ENCODE measurements at regions not wholly inside any gene's neighbourhood (a gene's known extent, or its start where the extent isn't known, plus 50 kb on each side); places are given as distances from the start of the nearest gene placed in this dataset.
"Not testable (repeated sequence)": the region's sequence is repeated elsewhere in the genome, so short reads cannot be mapped to it uniquely, and the experiment has no call there.

- H3K4me2 ChIP-seq (ENCODE audit: insufficient read depth, low read length); DNase-seq (ENCODE audit: extremely low read depth in 1 of 4, low spot score in 3 of 4); H3K79me2 ChIP-seq (ENCODE audit: control insufficient read depth, insufficient read depth, low read length); FAIRE-seq; H3K9ac ChIP-seq (ENCODE audit: insufficient read depth in 1 of 2, low read depth in 2 of 2, low read length in 2 of 2); intact Hi-C loops (cut with micrococcal nuclease); ATAC-seq; POLR2A ChIA-PET; H4K20me1 ChIP-seq (replicated peaks; ENCODE audit: control insufficient read depth, insufficient read depth, low read length); H3K9me1 ChIP-seq (ENCODE audit: control insufficient read depth, insufficient read depth, low read length); H3K27ac ChIP-seq (ENCODE audit: extremely low read depth, low read depth, low read length); BruUV-seq (replicated peaks); H3K27me3 ChIP-seq (ENCODE audit: control insufficient read depth in 2 of 2, insufficient read depth in 2 of 2, low read length in 2 of 2); CTCF ChIA-PET (ENCODE audit: low intra/inter-chr PET ratio); H2AFZ ChIP-seq (ENCODE audit: low read depth, low read length); H3K4me1 ChIP-seq (replicated peaks in 1 of 2; ENCODE audit: control insufficient read depth in 2 of 2, insufficient read depth in 2 of 2, low read length in 2 of 2); in situ Hi-C loops (cut with MboI); H3K4me3 ChIP-seq; H3K36me3 ChIP-seq (ENCODE audit: control insufficient read depth, insufficient read depth, low read length); H3K9me3 ChIP-seq (replicated peaks; ENCODE audit: control insufficient read depth, insufficient read depth, low read depth, low read length): not testable (repeated sequence)
- TF ChIP-seq NFYB (IDR thresholded peaks at IDR 0.05; ENCODE audit: extremely low read depth, insufficient read length) = peak; percentile 44
- WGBS (ENCODE audit: insufficient coverage, low coverage, missing lambda C conversion rate) = 0% methylated on average over 10 of the region's 10 CpGs
These were observed 592.3 kb upstream of the C16orf82 start for GRCh38 chr16:26474405-26474804.

GRCh38 chr16:26475596-26475995 is 591.1 kb upstream of the C16orf82 start:
- no peak for FAIRE-seq
- no peak overlapping the region for H3K4me3 ChIP-seq
- no peaks in the 10 kb centered on the region for H3K9me1 ChIP-seq (ENCODE audit: control insufficient read depth, insufficient read depth, low read length)
- WGBS (ENCODE audit: insufficient coverage, low coverage, missing lambda C conversion rate) = 0% methylated on average over 2 of the region's 2 CpGs
- H3K9ac ChIP-seq (ENCODE audit: insufficient read depth in 1 of 2, low read depth in 2 of 2, low read length in 2 of 2) = no peak overlapping the region
- no peaks in the 10 kb centered on the region for H3K27me3 ChIP-seq (ENCODE audit: control insufficient read depth in 2 of 2, insufficient read depth in 2 of 2, low read length in 2 of 2)
- TF ChIP-seq HNRNPL (IDR thresholded peaks at IDR 0.05; ENCODE audit: low read depth, low read length) (no peak), MYNN (IDR thresholded peaks at IDR 0.05) (no peak), MYNN (CRISPR knock-in tag; IDR thresholded peaks at IDR 0.05) (no peak), ZNF639 (CRISPR knock-in tag; conservative IDR thresholded peaks at IDR 0.05 in 1 of 2, IDR thresholded peaks at IDR 0.05 in 1 of 2) (no peak), PML (IDR thresholded peaks at IDR 0.05; ENCODE audit: low read length) (no peak), SRSF1 (IDR thresholded peaks at IDR 0.05; ENCODE audit: low read depth, low read length) (no peak), MTF1 (CRISPR knock-in tag; IDR thresholded peaks at IDR 0.05; ENCODE audit: borderline replicate concordance) (no peak), ETS2 (tag; IDR thresholded peaks at IDR 0.05; ENCODE audit: borderline replicate concordance, poor library complexity, severe bottlenecking) (no peak), STAG1 (CRISPR knock-in tag; IDR thresholded peaks at IDR 0.05; ENCODE audit: borderline replicate concordance) (no peak), RBM34 (IDR thresholded peaks at IDR 0.05; ENCODE audit: borderline replicate concordance, insufficient read depth, low read length) (no peak), FOXJ2 (tag; IDR thresholded peaks at IDR 0.05) (no peak), ZNF41 (CRISPR knock-in tag; conservative IDR thresholded peaks at IDR 0.05) (no peak), ZNF436 (CRISPR knock-in tag; IDR thresholded peaks at IDR 0.05) (no peak), EWSR1 (IDR thresholded peaks at IDR 0.05; ENCODE audit: borderline replicate concordance, low read depth, partially characterized antibody) (no peak), NUFIP1 (IDR thresholded peaks at IDR 0.05; ENCODE audit: partially characterized antibody) (no peak)
- DNase-seq (ENCODE audit: extremely low read depth in 1 of 4, low spot score in 3 of 4) = no peak
- ATAC-seq = no peak
- H3K27ac ChIP-seq (ENCODE audit: extremely low read depth, low read depth, low read length) = no peak overlapping the region
- no peak overlapping the region for H2AFZ ChIP-seq (ENCODE audit: low read depth, low read length)
- ChIA-PET POLR2A (no interaction called here), CTCF (ENCODE audit: low intra/inter-chr PET ratio) (no interaction called here)
- H4K20me1 ChIP-seq (replicated peaks; ENCODE audit: control insufficient read depth, insufficient read depth, low read length) = no peaks in the 10 kb centered on the region
- no peak overlapping the region for H3K4me2 ChIP-seq (ENCODE audit: insufficient read depth, low read length)
- H3K36me3 ChIP-seq (ENCODE audit: control insufficient read depth, insufficient read depth, low read length) = no peaks in the 10 kb centered on the region
- no peaks in the 10 kb centered on the region for H3K79me2 ChIP-seq (ENCODE audit: control insufficient read depth, insufficient read depth, low read length)
- H3K4me1 ChIP-seq (replicated peaks in 1 of 2; ENCODE audit: control insufficient read depth in 2 of 2, insufficient read depth in 2 of 2, low read length in 2 of 2) = no peaks in the 10 kb centered on the region
- BruUV-seq (replicated peaks) = no TSS peak
- intact Hi-C loops (cut with micrococcal nuclease) (no loop called here), in situ Hi-C loops (cut with MboI) (no loop called here)
- H3K9me3 ChIP-seq (replicated peaks; ENCODE audit: control insufficient read depth, insufficient read depth, low read depth, low read length) = no peaks in the 10 kb centered on the region
